NCI-H146 (cell line): ENCODE measurements at regions not wholly inside any gene's neighbourhood (a gene's known extent, or its start where the extent isn't known, plus 50 kb on each side); places are given as distances from the start of the nearest gene placed in this dataset.

Source experiments
- DNase-seq: peaks from one replicate; lab custom pipeline; 2025; lab: John Stamatoyannopoulos, UW

DNA sequence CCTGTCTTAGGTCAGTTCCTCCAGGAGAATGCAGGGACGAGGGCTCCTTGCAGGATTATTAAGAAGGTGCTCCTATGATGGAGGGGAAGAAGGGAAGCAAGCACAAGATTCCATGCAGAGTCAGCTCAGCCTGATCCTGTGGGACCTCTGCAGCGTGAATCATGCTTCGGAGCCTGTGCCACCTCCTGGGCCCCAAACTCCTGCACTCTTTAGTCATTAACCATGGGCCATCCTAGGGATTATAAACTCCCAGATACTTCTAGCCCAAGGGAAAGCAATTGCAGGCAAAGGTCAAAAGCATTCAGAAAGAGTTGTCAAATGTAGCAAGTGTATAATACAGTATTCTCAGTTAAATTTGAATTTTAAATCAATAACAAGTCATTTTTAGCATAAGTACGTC lies 208.7 kb upstream of the PMEPA1 start:
- no peak for DNase-seq

DNA sequence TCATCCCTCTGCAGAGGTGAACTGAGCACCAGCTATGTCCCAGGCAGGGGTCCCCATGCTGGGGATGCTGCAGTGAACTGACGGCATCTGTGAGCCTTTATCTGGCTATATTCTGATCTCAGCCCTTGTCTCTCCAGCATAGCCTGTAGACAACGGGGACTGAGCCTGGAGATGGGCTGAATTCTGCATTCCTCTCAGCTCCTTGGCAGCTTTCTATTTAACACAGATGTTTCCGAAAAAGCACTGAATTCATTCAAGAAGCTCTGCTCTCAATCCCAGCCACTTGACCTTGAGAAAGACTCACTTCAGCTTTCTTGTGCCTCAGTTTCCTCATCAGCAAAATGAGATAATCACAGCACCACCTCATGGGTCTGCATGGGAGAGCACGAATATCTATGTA lies 204.4 kb upstream of the PMEPA1 start:
- no peak for DNase-seq

DNA sequence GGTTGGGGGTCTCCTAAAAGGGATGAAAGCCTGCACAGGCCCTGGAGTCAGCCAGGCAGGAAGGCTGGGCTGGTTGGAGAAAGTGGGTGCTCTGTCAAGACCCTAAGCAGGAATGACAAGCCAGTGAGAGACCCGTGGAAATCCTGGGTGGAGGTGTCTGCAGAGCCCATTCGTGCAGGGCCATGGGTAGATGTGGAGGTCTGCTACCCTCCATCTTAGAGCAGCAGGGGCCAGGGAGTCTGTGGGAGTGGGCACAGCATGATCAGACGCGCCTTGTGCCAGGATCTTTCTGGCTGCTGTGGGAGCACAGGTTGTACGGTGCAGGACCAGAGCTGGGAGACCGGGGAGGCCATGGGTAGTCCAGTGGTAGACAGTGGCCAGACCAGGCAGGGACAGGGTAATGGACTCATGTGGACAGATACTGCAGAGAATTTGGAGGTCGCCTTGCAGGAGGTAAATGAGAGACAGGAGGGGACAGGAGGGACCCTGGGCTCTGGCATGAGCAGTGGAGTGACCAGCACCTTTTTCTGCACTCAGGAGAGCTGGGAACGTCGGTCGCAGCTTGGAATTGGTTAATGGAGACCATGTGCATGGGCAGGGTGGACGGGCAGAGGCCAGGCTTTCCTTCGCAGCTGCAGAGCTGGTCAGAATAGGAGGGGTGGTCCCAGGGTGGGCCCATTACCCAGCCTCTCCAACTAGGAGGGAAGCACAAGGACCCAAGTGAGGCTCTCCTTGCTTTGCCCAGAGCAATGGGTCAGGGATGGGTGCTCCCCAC lies 203.5 kb upstream of the PMEPA1 start:
- DNase-seq: no peak

DNA sequence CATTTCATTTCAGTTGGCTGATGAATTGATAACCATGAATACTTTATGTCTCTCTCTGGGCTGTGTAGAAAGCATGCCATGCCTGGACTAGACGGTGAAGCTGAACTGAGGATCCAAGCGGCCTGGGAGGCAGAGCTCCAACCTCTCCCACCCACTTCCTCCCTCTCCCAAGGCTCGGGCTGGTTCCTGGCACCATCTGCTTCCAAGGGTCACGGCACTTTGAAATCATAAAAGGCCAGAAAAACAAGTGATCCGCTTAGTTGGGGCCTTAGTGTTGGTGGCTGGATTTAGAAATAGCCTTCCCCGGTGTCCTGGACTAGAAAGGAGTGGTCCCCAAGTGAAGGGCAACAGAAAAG lies 202.4 kb upstream of the PMEPA1 start:
- DNase-seq: no peak

DNA sequence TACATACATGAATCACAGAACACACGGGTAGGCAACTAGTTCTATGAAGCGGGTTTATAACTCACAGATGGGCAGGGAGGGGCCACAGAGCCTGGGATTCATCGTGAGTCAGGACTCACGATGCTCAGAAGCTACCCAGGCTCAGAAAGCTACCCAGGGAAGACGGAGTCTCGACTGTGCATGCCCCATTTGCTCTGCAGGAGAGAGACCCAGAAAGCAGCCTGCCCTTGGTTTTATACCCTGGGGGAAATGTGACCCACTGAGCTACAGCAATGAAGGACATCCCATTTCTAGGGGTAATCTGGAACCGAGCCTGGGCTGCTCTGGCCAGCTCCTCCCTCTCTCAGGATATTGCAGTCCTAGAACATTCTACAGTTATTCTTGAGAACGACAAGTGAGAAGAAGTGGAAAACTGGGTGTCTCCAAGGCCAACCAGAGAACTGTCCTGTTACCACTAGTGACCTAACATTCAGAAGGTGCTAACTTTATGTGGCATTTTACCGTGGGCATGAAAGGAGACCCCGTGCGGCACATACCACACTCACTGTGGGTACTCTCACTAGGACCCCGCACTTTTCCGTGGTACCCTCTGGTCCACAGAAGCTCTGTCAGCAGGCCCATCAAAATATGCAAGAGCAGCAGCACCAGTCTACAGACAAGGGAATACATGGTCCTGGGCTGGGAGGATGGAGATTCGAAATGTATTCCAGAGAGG lies 201.9 kb upstream of the PMEPA1 start:
- DNase-seq: no peak

DNA sequence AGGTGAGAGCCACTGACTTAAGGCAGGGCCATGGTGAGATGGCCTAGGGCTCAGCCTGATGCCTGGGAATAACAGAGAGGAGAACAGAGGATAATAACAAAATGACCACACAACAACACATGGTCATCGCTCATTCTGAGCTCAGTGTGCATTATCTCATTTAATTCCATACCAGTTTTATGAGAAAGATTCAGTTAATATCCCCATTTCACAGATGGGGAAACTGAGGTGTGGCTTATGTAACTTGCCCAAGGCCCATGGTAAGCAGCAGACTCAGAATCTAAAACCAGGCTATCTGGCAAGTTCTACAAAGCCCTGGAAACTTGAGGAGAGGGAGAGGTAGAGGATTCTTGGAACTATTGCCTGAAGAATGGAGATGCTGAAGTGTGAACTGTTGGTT lies 200.9 kb upstream of the PMEPA1 start:
- DNase-seq: no peak

DNA sequence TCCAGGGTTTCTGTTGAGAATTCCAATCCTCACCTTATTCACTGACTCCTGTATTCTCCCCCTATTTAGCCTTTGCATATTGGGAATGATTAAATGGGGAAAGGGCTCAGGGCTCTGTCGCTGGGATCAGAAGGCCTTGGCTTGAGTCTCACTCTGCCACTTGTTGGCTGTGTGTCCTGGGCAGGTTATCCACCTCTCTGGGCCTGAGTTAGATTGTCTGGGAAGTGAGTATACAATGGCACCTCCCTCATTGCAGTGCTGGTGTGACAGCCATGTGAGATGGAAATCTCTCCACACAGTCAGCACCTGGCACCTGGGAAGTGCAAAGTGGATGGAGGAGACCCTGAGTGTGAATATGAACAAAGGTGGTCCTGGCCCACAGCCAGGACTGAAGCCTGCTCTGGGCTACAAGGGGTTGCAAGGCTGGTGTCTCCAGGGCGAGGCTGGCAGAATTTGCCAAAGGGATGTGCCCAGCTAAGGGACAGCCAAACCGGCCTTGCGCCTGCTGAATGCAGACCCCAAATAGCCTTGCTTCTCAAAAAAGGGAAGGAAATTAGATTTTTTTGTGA lies 200.0 kb upstream of the PMEPA1 start:
- DNase-seq: no peak

DNA sequence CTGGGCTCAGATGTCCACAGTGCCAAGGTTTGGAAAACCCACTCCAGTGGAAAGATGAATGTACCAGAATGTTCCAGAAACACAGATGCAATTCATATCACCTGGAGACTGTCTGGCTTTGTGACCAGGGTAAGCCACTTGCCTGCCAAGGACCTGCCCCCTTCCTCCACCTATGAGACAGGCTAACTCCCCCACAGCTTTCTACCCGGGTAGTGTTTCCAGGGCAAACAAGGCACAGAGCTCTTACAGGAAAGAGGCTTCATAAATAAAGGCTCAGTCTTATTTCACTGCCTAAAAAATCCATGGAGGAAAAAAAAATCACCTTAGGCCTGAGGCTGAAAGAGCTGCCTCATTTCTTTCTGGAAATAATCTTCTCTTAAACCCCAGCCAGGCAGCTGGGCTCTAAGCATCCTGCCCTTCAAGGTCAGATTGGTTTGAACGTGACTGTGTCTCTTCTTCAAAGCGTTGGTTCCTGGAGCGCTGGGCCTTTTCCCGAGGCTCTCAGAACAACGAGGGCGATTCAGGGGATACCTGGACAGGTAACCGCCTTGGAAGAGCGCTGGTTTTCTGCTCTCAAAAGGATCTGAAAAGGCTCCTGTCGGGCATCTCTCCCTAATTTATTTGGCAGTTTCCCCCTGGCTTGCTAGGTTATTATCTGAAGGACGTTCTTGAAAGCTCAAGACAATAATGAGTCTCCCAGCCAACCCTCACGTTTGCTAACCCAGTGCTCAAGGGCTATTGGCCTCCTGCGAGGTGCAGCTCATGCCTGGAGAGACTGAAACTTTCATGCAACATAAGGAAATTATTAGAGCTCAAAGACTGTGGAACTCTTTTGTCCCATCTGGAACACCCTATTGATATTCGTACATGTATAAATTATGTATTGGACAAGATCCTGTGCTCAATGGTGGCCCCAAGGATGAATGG lies 199.2 kb upstream of the PMEPA1 start:
- no peak for DNase-seq

DNA sequence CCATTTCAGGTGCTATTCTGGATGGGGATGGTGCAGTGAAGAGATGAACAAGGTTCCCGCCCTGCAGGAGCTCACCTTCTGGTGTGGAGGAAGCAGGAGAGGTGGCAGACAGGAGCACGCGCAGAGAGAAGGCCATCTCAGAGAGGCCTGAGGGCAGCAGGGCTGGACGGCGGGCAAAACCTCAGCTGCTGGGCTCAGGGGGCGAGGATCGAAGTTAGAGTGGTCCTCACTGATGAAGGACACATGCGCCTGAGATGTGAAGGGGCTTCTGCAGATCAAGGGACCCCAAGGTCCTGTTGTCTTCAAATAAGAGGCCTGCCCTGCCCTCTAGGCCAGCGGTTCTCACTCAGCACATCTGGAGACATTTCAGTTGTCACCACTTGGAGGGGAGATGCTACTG lies 198.4 kb upstream of the PMEPA1 start:
- DNase-seq: no peak

DNA sequence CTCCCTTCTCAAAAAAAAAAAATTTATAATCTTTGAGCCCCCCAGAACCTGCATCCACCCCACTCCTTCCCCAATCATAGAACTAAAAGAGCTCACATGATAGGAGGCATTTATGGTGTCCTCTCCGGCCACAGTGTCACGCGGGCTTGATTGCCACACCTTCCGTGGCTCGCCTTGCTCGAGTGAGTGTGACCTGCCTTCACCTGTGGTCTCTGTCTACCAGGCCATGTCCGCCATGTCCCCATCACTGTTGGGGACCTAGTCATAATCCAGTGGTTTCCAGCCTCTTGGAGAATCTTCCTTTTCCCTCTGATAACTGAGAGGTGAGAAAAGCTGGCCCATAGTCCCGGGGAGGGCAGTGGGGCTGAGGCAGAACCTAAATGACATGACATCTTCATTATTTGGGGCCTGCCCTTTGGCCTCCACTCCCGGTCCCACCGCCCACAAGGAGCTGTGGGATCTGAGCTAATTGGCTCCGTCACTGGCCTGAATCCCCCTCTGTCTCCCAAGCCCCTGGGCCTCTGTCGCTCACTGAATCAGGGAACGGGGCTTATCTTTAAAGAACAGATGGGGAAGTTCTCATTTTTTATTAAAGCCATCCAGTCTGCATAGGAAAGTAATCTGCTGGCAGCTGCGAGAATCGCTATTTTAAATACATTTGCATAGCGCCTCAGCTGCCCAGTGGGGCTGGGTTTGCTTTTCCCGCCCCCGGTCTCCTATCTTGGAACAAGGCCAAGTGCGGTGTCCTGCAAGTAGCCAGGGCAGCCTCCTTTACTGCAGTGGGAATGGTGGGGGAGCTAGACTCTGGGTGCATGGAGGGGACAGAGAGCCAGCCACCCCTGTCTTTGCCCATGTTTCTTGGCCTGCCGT lies 197.6 kb upstream of the PMEPA1 start:
- DNase-seq: no peak

DNA sequence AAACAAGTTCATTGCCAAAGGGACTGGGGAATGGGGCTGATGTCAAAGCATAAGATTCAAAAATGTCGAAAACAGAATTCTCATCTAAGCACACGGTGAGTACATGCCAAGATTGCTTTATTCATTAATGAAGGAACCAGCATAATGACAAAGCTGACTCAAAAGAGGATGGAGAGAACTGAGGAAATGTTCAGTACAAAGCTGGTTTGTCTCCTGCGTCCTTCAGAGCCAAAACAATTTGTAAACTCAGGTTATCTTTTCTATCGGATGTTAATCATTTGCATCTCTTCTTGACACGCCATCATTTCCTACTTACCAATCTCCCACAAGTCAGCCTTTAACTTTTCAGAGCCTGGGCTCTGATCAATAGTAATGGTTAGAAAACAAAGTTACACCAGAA lies 195.6 kb upstream of the PMEPA1 start:
- no peak for DNase-seq

DNA sequence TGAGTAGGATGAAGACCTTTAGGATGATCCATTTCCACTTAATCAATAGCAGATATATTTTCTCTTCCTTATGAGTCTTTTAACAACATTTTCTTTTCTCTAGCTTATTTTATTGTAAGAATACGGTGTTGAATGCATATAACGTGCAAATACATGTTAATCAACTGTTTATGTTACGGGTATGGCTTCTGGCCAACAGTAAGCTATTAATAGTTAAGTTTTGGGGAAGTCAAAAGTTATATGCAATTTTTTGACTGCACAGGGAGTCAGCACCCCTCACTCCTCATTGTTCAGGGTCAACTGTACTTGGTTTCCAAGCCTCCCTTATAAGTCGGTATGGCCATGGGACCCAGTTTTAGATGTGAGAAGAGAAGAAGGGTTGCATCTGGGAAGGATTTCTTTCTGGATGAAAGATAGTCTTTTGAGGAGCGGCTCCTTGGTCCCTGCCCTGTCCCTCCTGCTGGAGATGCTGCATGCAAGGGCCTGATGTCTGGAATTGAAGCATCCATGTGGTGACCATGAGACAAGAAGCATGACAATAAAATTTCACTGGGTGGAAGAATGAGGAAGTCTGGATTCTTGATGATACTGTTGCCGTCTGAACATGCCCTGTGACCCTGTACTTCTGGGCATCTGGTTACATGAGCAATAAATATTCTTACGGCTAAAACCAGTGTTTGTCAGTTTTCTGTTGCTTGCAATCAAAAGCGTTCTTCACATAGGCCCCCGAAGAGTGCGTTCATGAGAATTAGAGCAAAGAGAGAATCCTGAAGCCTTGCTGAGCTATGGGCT lies 194.7 kb upstream of the PMEPA1 start:
- DNase-seq: no peak

DNA sequence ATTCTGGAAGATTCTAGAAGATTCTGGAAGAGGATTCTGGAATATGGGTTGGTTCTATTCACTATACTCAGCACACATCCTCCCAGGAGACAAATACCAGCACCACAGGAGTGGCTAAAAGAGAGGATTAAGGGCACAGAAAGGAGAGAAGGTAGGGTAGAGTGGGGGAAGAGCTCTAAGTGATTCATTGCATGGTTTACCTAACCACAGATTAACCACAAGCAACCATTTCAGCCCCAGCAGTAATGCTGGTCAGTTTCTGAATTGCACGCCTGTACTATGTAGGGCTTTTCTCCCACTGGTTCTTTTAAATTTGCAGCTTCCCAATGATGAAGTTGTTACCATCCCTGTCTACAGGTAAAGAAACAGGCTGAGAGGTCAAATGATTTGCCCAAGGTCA lies 192.7 kb upstream of the PMEPA1 start:
- no peak for DNase-seq

DNA sequence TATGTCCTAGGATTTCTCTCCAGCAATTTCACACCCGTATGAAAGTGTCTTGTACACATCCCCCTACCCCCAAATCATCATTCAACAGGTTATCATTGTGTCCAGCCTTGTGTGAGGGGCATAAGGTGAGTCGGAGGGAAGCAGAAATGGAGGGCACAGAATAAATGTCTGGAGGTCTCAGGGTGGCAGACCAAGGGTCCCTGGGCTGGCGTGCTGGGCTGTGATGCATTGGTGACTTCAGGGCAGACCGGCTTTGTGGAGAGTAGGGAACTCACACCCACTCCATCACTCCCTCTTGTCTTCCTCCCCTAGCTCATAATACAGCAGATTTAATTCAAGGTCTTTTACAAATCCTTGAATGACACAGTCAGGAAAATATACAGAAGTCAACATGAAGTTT lies 191.7 kb upstream of the PMEPA1 start:
- DNase-seq: no peak

DNA sequence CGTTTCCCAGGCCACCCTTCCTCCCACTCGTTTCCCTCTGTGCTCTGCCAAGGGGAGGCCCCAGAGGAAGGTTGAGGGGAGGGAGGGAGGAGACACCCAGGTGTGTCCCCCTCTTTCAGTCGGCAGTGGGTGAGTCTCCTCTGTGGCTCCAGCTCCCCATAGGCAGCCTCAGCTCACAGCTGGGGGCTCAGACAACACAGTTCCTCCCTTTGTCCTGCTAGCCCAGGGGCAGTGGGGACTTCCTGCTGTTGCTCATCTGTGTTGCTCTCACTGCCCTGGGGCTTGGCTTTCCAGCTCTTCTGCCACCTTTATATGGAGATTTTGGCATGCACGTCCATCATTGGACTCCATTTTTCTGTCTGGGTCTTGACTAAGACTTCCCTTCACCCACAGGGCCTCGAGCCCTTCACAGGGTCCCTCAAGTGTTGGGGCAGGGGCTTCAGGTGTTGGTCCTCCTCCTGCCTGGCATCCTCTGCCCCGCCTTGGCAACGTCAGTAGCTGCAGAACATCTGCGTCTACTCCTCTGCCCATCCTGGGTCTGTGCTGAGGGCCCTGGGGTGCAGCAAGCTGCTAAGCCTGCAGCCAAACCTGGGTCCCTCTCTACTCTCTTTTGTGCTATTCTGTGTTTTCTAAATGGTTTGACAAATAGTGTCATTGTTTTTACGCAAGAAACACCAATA lies 190.6 kb upstream of the PMEPA1 start:
- peak; percentile 97 for DNase-seq

DNA sequence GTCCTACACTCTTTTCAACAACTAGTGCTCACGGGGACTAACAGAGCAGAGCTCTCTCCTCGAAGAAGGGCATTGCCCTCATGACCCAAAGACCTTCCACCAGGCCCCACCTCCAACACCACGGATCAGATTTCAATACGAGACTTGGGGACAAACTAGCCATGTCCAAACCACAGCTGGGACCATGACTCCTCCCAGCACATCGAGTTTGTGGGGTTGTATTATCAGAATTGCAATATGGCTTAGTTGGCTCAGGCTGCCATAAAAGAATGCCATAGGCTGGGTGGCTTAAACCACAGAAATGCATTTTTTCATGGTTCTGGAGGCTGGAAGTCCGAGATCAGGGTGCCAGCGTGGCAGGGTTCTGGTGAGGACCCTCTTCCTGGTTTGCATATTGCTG lies 189.7 kb upstream of the PMEPA1 start:
- no peak for DNase-seq

DNA sequence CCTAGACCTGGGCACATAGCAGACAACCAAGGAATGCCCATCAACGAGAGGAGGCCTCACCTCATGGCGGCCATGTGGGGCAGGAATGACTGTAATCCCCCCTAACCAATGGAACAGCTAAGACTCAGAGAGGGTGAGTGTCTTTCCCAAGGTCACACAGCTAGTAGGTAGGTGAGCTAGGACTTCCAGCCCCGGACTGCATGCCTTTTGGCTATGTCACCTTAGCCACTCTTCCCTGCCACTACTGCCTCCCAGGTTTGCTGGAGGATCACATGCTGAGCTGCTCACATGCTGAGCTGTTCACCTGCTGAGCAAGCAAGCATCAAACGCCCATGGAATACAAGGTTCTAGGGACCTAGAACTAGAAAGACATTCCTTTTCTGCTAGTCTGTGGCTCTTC lies 188.5 kb upstream of the PMEPA1 start:
- peak; percentile 23 for DNase-seq

DNA sequence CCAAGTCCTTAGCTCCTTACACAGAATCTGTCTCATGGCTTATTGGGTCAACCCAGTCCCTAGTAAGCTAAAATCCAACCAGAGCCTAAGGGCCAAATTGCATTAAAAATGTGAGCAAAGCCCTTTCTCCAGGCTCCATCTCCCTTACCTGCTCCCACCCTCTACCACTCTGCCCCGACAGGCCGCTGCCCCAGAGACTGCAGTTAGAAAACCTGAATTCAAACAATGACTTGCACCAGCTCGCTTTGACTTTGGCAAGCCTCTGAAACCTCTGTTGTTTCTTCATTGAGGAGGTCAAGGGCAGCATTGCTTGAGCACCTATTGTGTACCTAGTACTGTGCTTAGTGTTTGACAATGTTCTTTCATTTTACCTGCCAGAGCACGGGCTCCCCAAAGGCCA lies 188.1 kb upstream of the PMEPA1 start:
- DNase-seq: no peak

DNA sequence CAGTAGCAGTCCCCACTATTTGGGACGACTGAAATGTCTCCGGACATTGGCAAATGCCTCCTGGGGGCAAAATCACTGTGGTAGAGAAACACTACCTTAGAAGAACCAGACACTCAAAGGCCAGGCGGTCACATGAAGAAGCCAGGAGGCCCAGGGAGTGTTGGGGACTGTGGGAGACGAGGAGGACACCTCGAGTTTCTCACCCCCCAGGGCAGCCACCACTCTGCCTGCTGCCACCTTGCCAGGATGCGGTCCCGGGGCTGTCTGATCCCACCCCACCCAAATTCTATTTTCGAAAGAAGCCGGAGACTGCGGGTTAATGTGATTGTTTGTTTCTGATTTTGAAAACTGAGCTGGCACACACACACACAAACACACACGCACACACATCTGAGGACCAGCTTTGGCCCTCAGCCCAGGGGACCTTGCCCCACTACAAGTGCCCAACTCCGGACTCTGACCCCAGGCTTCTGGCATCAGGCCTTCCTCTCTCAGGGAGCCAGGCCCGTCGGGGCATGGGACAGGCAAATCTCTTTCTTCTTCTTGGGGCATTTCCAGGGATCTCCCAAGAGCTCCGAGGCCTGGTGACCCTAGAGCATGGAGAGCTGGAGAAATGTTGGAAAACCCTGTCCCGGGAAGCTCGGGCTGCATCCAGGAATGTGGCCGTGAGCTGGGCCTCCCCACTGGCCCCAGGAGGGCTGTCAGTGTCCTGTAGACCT lies 187.5 kb upstream of the PMEPA1 start:
- no peak for DNase-seq
